Endothelial cell of umbilical vein (primary cell): ENCODE measurements at regions not wholly inside any gene's neighbourhood (a gene's known extent, or its start where the extent isn't known, plus 50 kb on each side); places are given as distances from the start of the nearest gene placed in this dataset.

Experiments
- CTCF ChIP-seq, 2 donors: IDR thresholded peaks; 1 replicate in 1 of 2; 2 replicates in 1 of 2; pipeline ENCODE4 v1.5.1; 2011; ENCODE audit warnings: low read length in 2 of 2, mild to moderate bottlenecking in 2 of 2, moderate library complexity in 2 of 2, control low read depth in 1 of 2, inconsistent platforms in 1 of 2, low read depth in 1 of 2; ENCODE audit not compliant: insufficient read depth in 1 of 2; ENCODE audit errors: extremely low read depth in 1 of 2
- EZH2 ChIP-seq: IDR thresholded peaks from 2 replicates; pipeline ENCODE4 v1.6.1; 2012; ENCODE audit warnings: borderline replicate concordance, low read depth, mild to moderate bottlenecking, moderate library complexity, low read length, inconsistent platforms; ENCODE audit not compliant: severe bottlenecking
- POLR2A ChIP-seq: IDR thresholded peaks from 2 replicates; pipeline ENCODE4 v1.6.1; 2012; ENCODE audit warnings: low read depth, mild to moderate bottlenecking, control low read depth, low read length
- POLR2AphosphoS5 ChIP-seq: IDR thresholded peaks from 2 replicates; pipeline ENCODE4 v1.6.1; 2012; ENCODE audit warnings: low read depth, mild to moderate bottlenecking, control low read depth, low read length, moderate library complexity; ENCODE audit not compliant: insufficient read depth

GRCh38 chr7:26449175-26450165, 157.8 kb downstream of the SNX10 start:
- no peak for TF ChIP-seq CTCF (IDR thresholded peaks at IDR 0.05; ENCODE audit: extremely low read depth in 1 of 2, insufficient read depth in 1 of 2, low read depth in 1 of 2, low read length in 2 of 2)
- TF ChIP-seq POLR2AphosphoS5: peak; percentile 32
- peak; percentile 54 for TF ChIP-seq POLR2A
- TF ChIP-seq EZH2: no peak
